ENCODE measurements at regions not wholly inside any gene's neighbourhood (a gene's known extent, or its start where the extent isn't known, plus 50 kb on each side); places are given as distances from the start of the nearest gene placed in this dataset.
A peak's percentile ranks its signal among the peaks of the same experiment; 100 is the strongest.

- no peak for DNase-seq
These were observed 562.9 kb upstream of the ADARB2 start for GRCh38 chr10:2300231-2300630.

DNA sequence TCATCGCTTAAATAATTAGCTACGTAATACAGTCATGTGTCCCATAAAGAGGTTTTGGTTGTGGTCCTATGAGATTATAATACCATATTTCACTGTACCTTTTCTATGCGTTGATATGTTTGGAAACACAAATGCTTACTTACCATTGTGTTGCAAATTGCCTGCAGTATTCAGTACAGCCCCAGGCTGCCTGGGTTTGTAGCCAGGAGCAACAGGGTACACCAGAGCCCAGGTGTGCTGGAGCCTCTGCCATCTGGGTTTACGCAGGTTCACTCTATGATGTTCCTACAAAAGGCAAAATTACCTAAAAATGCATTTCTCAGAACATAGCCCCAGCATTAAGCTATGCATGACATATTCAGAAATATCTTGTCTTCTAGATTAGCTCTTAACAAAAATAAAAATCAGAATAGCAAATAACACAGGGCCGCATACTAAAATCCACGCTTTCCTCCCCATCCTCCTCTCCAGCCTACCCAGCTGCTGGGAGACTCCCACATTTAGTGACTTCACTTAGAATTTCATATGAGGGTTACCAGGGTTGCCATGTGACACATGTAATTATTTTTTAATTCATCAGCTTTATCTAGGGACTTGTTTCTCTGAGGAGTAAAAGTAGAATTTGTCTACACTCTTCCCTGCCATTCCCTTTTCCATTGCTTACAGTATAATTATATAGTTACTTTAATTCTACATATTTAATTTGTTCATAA lies 559.0 kb upstream of the ADARB2 start:
- DNase-seq: no peak

DNA sequence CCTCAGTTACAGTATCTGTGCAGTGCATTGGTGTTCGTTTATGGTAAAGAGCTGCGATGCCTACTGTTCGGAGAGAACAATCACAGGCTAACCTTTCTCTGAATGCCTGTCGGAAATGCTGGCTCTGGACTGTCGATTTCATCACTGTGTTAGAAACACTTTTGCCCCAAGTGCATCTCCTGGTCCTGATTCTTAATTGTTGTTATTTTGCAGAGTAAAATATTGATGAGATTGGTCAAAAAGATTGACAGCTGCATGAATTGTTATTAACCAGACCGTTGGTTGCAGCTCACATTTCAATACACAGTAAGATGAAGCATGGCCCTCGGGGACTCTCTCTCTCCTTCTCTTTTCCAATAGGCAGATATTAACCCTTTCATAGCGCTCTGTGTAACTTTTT lies 557.4 kb upstream of the ADARB2 start:
- no peak for DNase-seq

DNA sequence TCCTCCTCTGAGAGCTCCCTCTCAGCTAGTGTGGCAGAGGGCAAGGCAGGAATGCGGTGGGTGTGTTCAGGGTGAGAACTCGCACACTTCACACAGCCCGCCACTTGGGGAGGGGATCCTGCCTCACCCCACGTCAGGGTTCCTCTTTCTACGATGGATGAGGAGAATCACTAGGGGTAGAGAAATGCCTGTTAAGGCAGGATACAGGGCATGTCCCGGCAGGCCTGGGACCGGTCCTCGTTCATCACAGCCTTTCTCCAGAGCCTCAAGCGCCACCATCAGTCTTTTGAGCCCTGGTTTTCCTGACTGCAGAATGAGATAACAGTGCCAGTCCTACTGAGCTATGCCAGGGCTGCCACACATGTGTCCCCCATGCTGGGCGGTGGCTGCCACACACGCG lies 546.7 kb upstream of the ADARB2 start:
- DNase-seq: no peak

DNA sequence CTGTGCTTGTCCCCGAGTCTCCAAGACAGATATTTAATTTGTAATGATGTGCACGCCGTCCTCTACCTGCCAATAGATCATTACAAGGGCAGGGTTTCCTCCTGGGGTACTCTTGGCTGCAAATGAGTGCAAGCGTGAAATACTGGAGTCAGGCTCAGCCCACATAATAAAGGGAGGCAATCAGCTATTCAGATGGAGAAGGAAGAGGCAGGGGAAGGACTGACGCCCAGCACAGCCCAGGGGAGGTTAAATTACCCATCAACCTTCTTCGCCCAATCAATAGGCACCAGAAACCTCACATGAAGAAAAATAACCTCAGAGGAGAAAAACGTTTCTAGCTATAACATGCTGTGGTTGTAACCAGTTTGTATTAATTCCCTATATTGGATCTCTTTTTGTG lies 544.9 kb upstream of the ADARB2 start:
- DNase-seq: no peak

DNA sequence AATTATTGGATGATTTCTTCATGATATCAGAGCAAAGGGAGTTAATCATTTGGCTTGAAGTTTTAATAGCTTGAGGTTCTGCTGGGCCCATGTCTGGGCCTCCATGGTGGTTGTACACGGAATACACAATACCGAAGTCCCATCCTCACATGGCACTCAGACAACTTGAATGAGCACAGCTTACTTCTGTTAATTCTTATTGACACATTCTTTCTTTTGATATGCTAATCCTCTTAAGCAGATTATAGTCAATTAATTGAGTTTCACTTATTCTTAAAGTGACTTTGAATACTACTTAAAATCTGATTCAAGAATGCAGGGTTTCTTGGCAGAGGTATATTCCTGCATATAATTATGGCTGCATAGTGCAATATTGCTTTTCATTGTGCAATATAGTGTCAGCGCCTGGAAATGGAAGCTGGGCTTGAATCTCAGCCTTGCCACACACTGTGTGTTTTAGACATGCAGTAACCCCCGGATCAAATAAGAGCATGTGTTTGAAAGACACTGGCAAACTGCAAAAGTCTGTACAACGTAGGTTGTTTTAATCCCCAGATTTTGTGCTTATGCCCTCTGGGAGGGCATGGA lies 543.5 kb upstream of the ADARB2 start:
- no peak for DNase-seq

DNA sequence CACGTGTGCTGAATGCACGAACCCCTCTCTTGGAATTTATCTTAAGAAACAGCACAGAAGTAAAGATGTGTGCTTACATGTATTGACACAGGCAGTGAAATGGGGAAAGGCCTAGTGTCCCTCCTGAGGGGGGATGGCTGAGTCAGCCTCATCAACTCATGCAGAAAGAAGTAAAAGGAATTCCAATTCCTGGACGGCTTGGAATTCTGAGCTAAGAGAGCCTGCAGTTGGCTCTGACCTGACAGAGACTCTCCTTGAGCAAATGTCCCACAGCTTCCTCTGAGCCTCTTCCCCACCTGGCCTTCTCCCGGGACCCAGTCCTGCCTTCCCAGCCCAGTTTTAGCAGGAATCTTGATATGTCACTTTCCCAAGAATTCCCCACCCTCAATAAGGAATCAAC lies 542.4 kb upstream of the ADARB2 start:
- no peak for DNase-seq

GRCh38 chr10:2278363-2278762 lies 541.0 kb upstream of the ADARB2 start:
- peak; percentile 4 for DNase-seq

DNA sequence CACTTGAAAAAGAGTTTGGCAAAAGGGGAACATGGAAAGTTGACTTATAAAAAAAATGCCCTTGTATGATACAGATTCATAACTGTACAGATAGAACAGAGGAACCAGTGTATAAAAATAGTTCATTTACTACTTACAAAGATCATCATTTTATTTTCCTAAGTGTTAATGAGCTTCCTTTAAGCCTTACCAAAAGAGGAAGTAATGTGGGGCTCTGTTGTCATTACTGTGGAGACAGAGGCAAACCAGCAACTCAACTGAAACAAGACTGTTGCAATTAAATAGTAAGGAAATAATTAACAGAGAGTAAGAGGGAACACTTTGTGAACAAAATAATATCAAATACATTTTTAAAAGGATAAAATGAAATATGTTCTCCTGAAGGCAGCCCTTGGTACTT lies 526.2 kb upstream of the ADARB2 start:
- no peak for DNase-seq

DNA sequence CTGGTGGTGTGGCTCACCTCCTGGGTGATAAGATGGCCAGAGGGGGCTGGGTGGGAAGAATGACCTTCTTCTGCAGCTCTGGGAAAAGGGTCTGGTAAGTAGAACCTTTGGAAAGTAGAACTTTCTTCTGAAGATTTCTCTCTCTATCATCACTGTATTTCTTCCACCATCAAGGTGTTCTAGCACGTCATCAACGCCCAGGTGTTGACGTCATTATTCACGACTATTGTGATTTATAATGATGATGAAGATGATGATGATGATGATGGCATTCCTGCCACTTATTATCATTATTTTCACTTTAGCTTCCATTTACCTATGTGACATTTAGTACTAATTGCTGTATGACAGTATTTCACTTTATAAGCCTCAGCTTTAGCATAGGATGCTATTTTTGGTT lies 525.6 kb upstream of the ADARB2 start:
- no peak for DNase-seq

DNA sequence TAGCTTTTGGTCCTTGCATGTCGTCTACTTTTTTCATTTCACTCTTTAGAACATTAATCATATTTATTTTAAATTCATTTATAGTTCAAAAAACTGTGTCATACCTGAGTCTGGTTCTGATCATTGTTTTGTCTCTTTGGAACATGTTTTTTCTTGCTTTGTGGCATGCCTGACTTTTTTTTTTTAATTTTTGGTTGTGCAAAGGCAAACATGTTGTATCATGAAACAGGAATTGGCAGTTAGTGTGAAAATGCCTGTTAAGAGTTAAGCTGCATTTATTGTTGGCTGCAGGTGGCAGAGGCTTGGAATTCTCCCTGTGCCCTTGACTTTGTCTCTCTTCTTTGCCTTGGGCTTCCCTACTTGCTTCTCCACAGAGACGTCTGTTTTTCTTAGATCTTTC lies 525.0 kb upstream of the ADARB2 start:
- no peak for DNase-seq

- no peak for DNase-seq
These were observed 518.9 kb upstream of the ADARB2 start for GRCh38 chr10:2256241-2256640.

- DNase-seq: no peak
These were observed 514.8 kb upstream of the ADARB2 start for GRCh38 chr10:2252096-2252495.

DNA sequence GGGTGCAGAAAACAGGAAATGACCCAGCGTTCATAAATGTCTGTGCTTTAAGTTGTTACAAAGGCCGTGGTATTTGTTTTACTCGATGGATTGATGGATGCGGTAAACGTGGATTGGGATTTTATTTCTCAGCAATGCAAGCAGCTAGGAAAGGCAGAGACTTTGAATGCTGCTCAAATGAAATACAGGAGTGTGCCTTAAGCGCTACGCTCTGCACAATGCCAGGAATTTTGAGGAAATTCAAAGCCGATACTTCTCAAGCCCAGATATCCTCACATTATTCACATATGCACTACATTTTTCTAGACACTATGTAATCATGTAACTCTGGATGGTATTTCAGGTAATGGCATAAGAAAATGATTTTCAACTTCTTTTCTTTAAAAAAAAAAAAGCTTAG lies 514.3 kb upstream of the ADARB2 start:
- DNase-seq: no peak

GRCh38 chr10:2246747-2247146 lies 509.4 kb upstream of the ADARB2 start:
- no peak for DNase-seq

GRCh38 chr10:2245580-2245979 lies 508.3 kb upstream of the ADARB2 start:
- no peak for DNase-seq

DNA sequence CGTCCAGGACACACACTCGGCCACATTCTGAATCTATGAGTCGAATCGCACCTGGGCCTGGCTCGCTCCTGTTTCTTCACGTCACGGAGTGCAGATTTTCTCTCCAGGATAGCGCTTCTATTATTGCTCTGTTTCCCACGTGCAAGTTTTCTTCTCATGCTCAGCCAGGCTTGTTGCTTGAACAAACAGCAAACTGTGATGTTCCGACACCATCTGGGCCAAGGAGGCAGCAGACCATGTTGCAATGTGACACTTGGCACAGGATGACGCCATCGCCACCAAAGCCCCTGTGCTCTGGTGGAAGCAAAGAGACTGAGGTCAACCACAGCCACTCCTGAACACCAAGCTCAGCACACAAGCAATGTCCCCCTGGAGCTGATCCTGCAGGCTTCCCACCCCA lies 507.1 kb upstream of the ADARB2 start:
- DNase-seq: no peak

DNA sequence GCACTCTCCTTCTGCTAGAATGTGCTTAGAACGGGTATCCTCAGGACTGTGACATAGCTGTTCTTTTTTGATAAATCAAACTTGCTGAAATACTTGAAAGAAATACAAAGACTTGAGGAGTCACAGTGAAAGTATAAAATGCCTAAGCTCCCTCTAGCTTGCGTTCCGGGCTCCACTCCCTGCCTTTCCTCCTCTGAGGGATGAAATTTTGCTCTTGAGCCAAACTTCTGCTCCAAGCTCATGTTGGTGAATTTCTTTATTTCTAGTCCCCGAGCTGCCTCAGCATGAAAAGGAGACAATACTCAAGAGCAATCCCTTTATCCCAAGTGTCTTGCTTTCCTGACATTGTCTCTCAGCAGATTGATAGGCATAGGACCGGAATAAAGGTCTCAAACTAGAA lies 499.6 kb upstream of the ADARB2 start:
- no peak for DNase-seq

DNA sequence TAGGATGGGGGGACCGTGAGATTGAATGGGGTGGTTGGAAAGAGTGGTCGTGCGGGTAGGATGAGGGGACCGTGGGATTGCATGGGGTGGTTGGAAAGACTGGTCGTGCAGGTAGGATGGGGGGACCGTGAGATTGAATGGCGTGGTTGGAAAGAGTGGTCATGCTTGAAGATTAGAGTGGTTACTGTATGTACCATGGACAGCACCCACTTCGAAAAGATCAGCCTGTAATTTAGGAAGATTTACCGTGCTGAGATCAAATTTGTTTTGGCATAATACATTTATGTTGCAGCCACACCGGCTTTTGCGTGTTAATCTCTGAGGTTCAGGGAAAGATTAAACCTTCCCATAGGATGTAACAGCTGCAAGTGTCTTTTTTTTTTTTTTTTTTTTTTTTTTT lies 495.2 kb upstream of the ADARB2 start:
- no peak for DNase-seq

DNA sequence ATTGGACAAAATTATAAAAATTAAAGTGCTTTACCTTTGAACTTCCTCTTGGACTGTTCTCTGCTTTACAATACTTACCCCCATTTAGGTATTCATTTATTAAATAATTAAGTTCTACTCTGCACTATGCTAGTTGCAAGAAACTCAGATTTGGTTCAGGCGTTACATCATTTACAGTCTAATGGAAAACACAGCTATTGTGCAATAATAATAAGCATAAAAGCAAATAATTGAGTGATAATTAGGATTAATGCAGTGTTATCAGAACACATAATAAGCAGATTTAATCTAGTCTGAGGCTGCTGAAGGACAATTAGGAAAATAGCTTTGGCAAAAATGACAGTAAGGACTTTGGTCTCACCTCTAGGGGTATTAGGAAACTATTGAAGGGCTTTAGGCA lies 493.2 kb upstream of the ADARB2 start:
- DNase-seq: no peak

DNA sequence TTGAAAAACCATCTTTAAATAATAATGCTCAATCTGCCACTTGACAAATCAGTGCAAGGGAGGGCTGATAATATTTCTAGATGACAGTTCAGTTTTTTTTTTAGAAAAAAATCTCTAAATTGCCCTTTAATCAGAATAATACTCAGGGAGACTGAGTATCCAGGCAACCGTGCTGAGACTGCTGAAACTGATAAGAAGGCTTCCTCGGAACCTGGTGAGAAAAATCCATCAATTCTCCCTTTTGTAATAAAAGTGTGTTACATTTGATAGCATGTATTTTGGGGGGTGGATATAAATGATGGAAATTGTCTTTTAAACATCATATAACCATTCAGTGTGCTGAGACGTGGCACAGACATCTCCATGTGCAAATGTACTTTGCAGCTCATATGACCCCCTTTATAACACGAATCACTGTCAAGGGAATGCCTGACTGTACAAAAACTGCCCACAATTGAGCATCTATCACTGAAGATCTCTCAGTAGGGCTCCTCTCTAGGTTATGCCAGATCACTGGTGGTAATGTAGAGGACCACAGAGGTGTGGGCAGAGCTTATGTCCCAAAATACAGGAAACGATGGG lies 491.1 kb upstream of the ADARB2 start:
- no peak for DNase-seq

DNA sequence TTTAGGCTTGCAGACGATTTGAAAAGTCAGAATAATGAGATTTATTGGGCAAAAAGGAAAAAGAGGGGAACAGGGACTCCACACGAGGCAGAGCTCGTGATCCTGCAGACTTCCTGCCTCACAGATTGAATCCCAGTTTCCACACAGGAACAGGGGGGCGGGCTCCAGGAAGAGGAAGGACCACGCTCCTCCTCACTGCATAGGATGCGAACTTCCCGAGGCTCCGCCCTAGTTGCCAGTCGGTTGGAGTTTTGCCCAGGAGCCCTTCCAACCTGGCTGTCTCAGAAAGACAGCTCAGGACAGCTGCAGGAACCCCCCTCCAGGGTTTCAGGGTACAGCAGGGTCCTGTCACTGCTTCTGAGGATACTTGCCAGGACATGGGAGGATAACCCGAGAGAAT lies 488.3 kb upstream of the ADARB2 start:
- no peak for DNase-seq

- no peak for DNase-seq
These were observed 486.4 kb upstream of the ADARB2 start for GRCh38 chr10:2223548-2224320.

DNA sequence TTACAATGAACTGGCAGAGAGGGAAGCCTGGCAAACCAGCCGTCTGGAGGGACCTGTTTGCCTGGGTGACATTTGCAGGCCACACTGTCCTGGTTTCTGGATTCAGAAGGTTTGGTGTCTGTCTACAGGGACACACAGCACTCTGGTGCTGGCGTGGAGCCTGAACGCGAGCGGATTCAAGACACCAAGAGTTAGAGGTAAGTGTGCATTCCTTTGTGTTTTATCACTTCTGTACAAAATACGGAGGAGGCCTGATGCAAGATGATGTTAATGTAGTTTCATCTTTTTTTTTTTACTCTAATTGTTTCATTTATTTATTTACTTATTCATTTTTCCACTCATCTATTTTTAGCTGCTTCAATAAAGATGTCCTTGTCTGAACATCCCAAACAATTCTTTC lies 485.3 kb upstream of the ADARB2 start:
- DNase-seq: no peak

All from NCI-H748 treated with DMSO at 0.1 percent for 48 hours (cell line).